Panc1 (cell line): ENCODE measurements at regions not wholly inside any gene's neighbourhood (a gene's known extent, or its start where the extent isn't known, plus 50 kb on each side); places are given as distances from the start of the nearest gene placed in this dataset.
A peak's percentile ranks its signal among the peaks of the same experiment; 100 is the strongest.

Experiments used
- ATAC-seq: fragments of 200-7000 bp; cut with Tn5 transposase; 2 replicates; pipeline ENCODE4 v1.9.1; 2020; ENCODE audit warnings: mild to moderate bottlenecking, moderate library complexity
- BruUV-seq: library from RNA; stranded (reverse); fragments of 400-500 nt; replicated peaks from 2 replicates; lab custom pipeline; 2021; lab: Mats Ljungman, UMichigan
- CTCF ChIA-PET: fragments of 300-600 bp; sonication (Branson Sonifier 250); formaldehyde crosslinking; loops from one replicate; lab custom pipeline; 2022; ENCODE audit warnings: antibody characterized with exemption; lab: Charles Lee
- POLR2A ChIA-PET: fragments of 300-600 bp; sonication (Branson Sonifier 250); formaldehyde crosslinking; loops from one replicate; lab custom pipeline; 2022; ENCODE audit warnings: antibody characterized with exemption; lab: Charles Lee
- DNase-seq: peaks from one replicate; pipeline ENCODE4 v3.0.0-alpha.2; 2010; ENCODE audit warnings: low read depth, low spot score
- H3K27ac ChIP-seq: 2 replicates; pipeline ENCODE4 v1.5.1; 2011; ENCODE audit warnings: mild to moderate bottlenecking, low read length, inconsistent platforms
- H3K27me3 ChIP-seq: fragments of 200-500 bp; sonication (Bioruptor generic); 2 replicates; pipeline ENCODE4 v1.6.0; 2014; ENCODE audit warnings: low read length, inconsistent platforms; ENCODE audit not compliant: control insufficient read depth, insufficient read depth
- H3K36me3 ChIP-seq: fragments of 200-500 bp; sonication (Bioruptor generic); 2 replicates; pipeline ENCODE4 v1.5.1; 2014; ENCODE audit warnings: inconsistent platforms, mild to moderate bottlenecking, low read length, moderate library complexity; ENCODE audit not compliant: control insufficient read depth, insufficient read depth
- H3K4me1 ChIP-seq: 2 replicates; pipeline ENCODE4 v1.5.1; 2011; ENCODE audit warnings: inconsistent platforms, mild to moderate bottlenecking, low read length, moderate library complexity; ENCODE audit not compliant: control insufficient read depth, insufficient read depth
- H3K4me3 ChIP-seq, 2 experiments: 2 replicates each; pipeline ENCODE4 v1.5.1; 2011 to 2012; ENCODE audit warnings: low read depth in 2 of 2, low read length in 2 of 2, mild to moderate bottlenecking in 2 of 2, inconsistent platforms in 1 of 2, moderate library complexity in 1 of 2
- H3K9me3 ChIP-seq: fragments of 200-500 bp; sonication (Bioruptor generic); 2 replicates; pipeline ENCODE4 v1.5.1; 2014; ENCODE audit warnings: low read depth, mild to moderate bottlenecking, inconsistent platforms, low read length, moderate library complexity; ENCODE audit not compliant: control insufficient read depth, insufficient read depth
- CTCF ChIP-seq: fragments of 450-650 bp; IDR thresholded peaks from 2 replicates; pipeline ENCODE4 v1.5.1; 2017; ENCODE audit warnings: mild to moderate bottlenecking
- POLR2AphosphoS5 ChIP-seq: IDR thresholded peaks from 2 replicates; pipeline ENCODE4 v1.6.1; 2012; ENCODE audit warnings: mild to moderate bottlenecking, low read depth, low read length, moderate library complexity
- SIN3A ChIP-seq: IDR thresholded peaks from 2 replicates; pipeline ENCODE4 v1.6.1; 2012; ENCODE audit warnings: low read depth, mild to moderate bottlenecking, low read length, moderate library complexity, borderline replicate concordance; ENCODE audit not compliant: insufficient read depth
- TCF7L2 ChIP-seq: IDR thresholded peaks from 2 replicates; pipeline ENCODE4 v1.6.1; 2011; ENCODE audit warnings: mild to moderate bottlenecking, low read depth, low read length, inconsistent platforms
- in situ Hi-C: cut with HindIII; loops from 2 replicates; pipeline ENCODE4 v1.10.0; 2016; ENCODE audit warnings: low sequenced_read_pairs, low pct_unique_long_range_greater_than_20kb
- intact Hi-C: fragments of 100-400 bp; cut with micrococcal nuclease; formaldehyde crosslinking; loops from one replicate; pipeline ENCODE4 v1.10.0; 2022; ENCODE audit not compliant: unreplicated experiment
- TF ChIP-seq, protein P1 (sequence below), 2 experiments: IDR thresholded peaks; 2 replicates each; pipeline ENCODE4 v1.6.1; 2011 to 2012; ENCODE audit warnings: low read depth in 2 of 2, control low read depth in 1 of 2, low read length in 1 of 2, mild to moderate bottlenecking in 1 of 2, moderate library complexity in 1 of 2; ENCODE audit not compliant: insufficient read depth in 1 of 2

GRCh38 chr10:55404094-55404493 is 603.1 kb upstream of the PCDH15 start:
- POLR2A ChIA-PET, result no interaction called here
- H3K9me3 ChIP-seq, result no peaks in the 10 kb centered on the region
- CTCF ChIA-PET, result no interaction called here
- no peak overlapping the region for H3K27ac ChIP-seq
- H3K4me3 ChIP-seq, result no peak overlapping the region
- intact Hi-C loops (no loop called here), in situ Hi-C loops (no loop called here)
- no peaks in the 10 kb centered on the region for H3K4me1 ChIP-seq
- H3K27me3 ChIP-seq, result no peaks in the 10 kb centered on the region
- DNase-seq (no peak), ATAC-seq (no peak)
- TF ChIP-seq, protein P1, sequence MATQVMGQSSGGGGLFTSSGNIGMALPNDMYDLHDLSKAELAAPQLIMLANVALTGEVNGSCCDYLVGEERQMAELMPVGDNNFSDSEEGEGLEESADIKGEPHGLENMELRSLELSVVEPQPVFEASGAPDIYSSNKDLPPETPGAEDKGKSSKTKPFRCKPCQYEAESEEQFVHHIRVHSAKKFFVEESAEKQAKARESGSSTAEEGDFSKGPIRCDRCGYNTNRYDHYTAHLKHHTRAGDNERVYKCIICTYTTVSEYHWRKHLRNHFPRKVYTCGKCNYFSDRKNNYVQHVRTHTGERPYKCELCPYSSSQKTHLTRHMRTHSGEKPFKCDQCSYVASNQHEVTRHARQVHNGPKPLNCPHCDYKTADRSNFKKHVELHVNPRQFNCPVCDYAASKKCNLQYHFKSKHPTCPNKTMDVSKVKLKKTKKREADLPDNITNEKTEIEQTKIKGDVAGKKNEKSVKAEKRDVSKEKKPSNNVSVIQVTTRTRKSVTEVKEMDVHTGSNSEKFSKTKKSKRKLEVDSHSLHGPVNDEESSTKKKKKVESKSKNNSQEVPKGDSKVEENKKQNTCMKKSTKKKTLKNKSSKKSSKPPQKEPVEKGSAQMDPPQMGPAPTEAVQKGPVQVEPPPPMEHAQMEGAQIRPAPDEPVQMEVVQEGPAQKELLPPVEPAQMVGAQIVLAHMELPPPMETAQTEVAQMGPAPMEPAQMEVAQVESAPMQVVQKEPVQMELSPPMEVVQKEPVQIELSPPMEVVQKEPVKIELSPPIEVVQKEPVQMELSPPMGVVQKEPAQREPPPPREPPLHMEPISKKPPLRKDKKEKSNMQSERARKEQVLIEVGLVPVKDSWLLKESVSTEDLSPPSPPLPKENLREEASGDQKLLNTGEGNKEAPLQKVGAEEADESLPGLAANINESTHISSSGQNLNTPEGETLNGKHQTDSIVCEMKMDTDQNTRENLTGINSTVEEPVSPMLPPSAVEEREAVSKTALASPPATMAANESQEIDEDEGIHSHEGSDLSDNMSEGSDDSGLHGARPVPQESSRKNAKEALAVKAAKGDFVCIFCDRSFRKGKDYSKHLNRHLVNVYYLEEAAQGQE (IDR thresholded peaks at IDR 0.05; ENCODE audit: insufficient read depth in 1 of 2, low read depth in 2 of 2, low read length in 1 of 2), result no peak
- no peak for TF ChIP-seq POLR2AphosphoS5
- H3K36me3 ChIP-seq, result no peaks in the 10 kb centered on the region
- BruUV-seq, result no TSS peak

- peak; percentile 68; the same call in 1 of the 2 replicates for ATAC-seq
- Histone ChIP-seq H3K27ac (no peak overlapping the region), H3K4me1 (no peaks in the 10 kb centered on the region), H3K9me3 (no peaks in the 10 kb centered on the region), H3K36me3 (no peaks in the 10 kb centered on the region), H3K4me3 (no peak overlapping the region), H3K27me3 (no peaks in the 10 kb centered on the region)
- in situ Hi-C loops (no loop called here), intact Hi-C loops (no loop called here)
- ChIA-PET POLR2A (no interaction called here), CTCF (no interaction called here)
- BruUV-seq, result no TSS peak
- TF ChIP-seq, protein P1 (IDR thresholded peaks at IDR 0.05; ENCODE audit: insufficient read depth in 1 of 2, low read depth in 2 of 2, low read length in 1 of 2), result no peak
- no peak for TF ChIP-seq POLR2AphosphoS5
- TF ChIP-seq CTCF, result no peak
- TF ChIP-seq TCF7L2, result no peak
- TF ChIP-seq SIN3A, result no peak
- DNase-seq, result no peak
Measured at GRCh38 chr10:55400075-55400849, 599.2 kb upstream of the PCDH15 start.
